Glutamatergic neuron (in vitro differentiated cells): ENCODE measurements at regions not wholly inside any gene's neighbourhood (a gene's known extent, or its start where the extent isn't known, plus 50 kb on each side); places are given as distances from the start of the nearest gene placed in this dataset.

Experiments used
- DNase-seq: peaks from one replicate; pipeline ENCODE4 v3.0.0; 2022
- H3K27ac Mint-ChIP-seq: one replicate; pipeline ENCODE4 v1.8.0; 2020; ENCODE audit warnings: mild to moderate bottlenecking, mixed read lengths, inconsistent platforms; ENCODE audit not compliant: unreplicated experiment
- H3K27me3 Mint-ChIP-seq: one replicate; pipeline ENCODE4 v1.8.0; 2020; ENCODE audit warnings: mild to moderate bottlenecking, moderate library complexity, mixed read lengths, inconsistent platforms; ENCODE audit not compliant: unreplicated experiment
- H3K36me3 Mint-ChIP-seq: one replicate; pipeline ENCODE4 v1.8.0; 2020; ENCODE audit warnings: mild to moderate bottlenecking, mixed read lengths, inconsistent platforms; ENCODE audit not compliant: unreplicated experiment
- H3K4me1 Mint-ChIP-seq: one replicate; pipeline ENCODE4 v1.8.0; 2020; ENCODE audit warnings: mild to moderate bottlenecking, low read depth, mixed read lengths, inconsistent platforms; ENCODE audit not compliant: unreplicated experiment
- H3K4me3 Mint-ChIP-seq: one replicate; pipeline ENCODE4 v1.8.0; 2020; ENCODE audit warnings: mild to moderate bottlenecking, mixed read lengths, inconsistent platforms; ENCODE audit not compliant: unreplicated experiment
- H3K9me3 Mint-ChIP-seq: one replicate; pipeline ENCODE4 v1.8.0; 2020; ENCODE audit warnings: mild to moderate bottlenecking, moderate library complexity, mixed read lengths, inconsistent platforms; ENCODE audit not compliant: unreplicated experiment
- TF ChIP-seq, protein P1 (sequence below): fragments of 200-600 bp; sonication (generic); IDR thresholded peaks from one replicate; pipeline ENCODE4 v1.5.0; 2021; ENCODE audit not compliant: partially characterized antibody, unreplicated experiment

GRCh38 chr14:62138593-62138992 lies 376.4 kb downstream of the SNAPC1 start:
- no peak for DNase-seq
- TF ChIP-seq, protein P1, sequence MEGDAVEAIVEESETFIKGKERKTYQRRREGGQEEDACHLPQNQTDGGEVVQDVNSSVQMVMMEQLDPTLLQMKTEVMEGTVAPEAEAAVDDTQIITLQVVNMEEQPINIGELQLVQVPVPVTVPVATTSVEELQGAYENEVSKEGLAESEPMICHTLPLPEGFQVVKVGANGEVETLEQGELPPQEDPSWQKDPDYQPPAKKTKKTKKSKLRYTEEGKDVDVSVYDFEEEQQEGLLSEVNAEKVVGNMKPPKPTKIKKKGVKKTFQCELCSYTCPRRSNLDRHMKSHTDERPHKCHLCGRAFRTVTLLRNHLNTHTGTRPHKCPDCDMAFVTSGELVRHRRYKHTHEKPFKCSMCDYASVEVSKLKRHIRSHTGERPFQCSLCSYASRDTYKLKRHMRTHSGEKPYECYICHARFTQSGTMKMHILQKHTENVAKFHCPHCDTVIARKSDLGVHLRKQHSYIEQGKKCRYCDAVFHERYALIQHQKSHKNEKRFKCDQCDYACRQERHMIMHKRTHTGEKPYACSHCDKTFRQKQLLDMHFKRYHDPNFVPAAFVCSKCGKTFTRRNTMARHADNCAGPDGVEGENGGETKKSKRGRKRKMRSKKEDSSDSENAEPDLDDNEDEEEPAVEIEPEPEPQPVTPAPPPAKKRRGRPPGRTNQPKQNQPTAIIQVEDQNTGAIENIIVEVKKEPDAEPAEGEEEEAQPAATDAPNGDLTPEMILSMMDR: no peak
- peaks cover 2% of the 10 kb centered on the region for H3K4me1 Mint-ChIP-seq
- no peak overlapping the region for H3K27ac Mint-ChIP-seq
- H3K36me3 Mint-ChIP-seq: no peaks in the 10 kb centered on the region
- no peaks in the 10 kb centered on the region for H3K27me3 Mint-ChIP-seq
- no peaks in the 10 kb centered on the region for H3K9me3 Mint-ChIP-seq
- no peak overlapping the region for H3K4me3 Mint-ChIP-seq

GRCh38 chr14:62141139-62141538 lies 378.9 kb downstream of the SNAPC1 start:
- no peaks in the 10 kb centered on the region for H3K36me3 Mint-ChIP-seq
- DNase-seq: no peak
- no peaks in the 10 kb centered on the region for H3K27me3 Mint-ChIP-seq
- no peaks in the 10 kb centered on the region for H3K9me3 Mint-ChIP-seq
- no peak overlapping the region for H3K4me3 Mint-ChIP-seq
- H3K4me1 Mint-ChIP-seq: peaks cover 2% of the 10 kb centered on the region
- TF ChIP-seq, protein P1: no peak
- H3K27ac Mint-ChIP-seq: no peak overlapping the region

DNA sequence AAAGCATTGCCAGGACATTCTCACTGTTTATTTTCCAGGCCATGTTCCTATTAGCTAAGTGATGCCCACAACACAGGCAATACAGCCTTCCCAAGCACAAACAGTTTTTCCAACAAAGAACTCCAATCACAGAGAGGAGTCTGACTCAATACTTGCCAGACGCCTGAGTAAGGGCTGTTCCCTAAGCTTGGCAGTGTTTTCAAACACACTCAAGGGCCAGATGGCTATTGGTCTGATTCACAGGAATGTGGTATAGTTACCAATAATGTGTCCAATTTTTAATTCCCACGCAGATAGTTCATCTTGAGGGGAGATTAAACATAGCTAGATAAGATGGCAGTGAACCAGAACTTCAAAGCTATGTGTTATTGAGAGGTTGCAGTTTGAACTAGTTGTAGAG lies 381.0 kb downstream of the SNAPC1 start:
- Mint-ChIP-seq H3K9me3 (peaks cover 3% of the 10 kb centered on the region), H3K27me3 (no peaks in the 10 kb centered on the region), H3K27ac (no peak overlapping the region), H3K4me3 (no peak overlapping the region), H3K36me3 (peaks cover 7% of the 10 kb centered on the region), H3K4me1 (peaks cover 2% of the 10 kb centered on the region)
- no peak for DNase-seq
- TF ChIP-seq, protein P1: no peak

- DNase-seq: no peak
- peaks cover 2% of the 10 kb centered on the region for H3K4me1 Mint-ChIP-seq
- TF ChIP-seq, protein P1: no peak
These were observed 382.6 kb downstream of the SNAPC1 start for GRCh38 chr14:62144863-62145262.

GRCh38 chr14:62146030-62146429 lies 383.8 kb downstream of the SNAPC1 start:
- Mint-ChIP-seq H3K36me3 (peaks cover 7% of the 10 kb centered on the region), H3K27ac (no peak overlapping the region), H3K4me1 (peaks cover 2% of the 10 kb centered on the region), H3K9me3 (peaks cover 3% of the 10 kb centered on the region), H3K27me3 (no peaks in the 10 kb centered on the region), H3K4me3 (no peak overlapping the region)
- DNase-seq: no peak
- TF ChIP-seq, protein P1: no peak

More at GRCh38 chr14:62144863-62145262, 382.6 kb downstream of the SNAPC1 start:
- Mint-ChIP-seq H3K4me3 (no peak overlapping the region), H3K27ac (no peak overlapping the region), H3K9me3 (peaks cover 3% of the 10 kb centered on the region), H3K36me3 (peaks cover 7% of the 10 kb centered on the region), H3K27me3 (no peaks in the 10 kb centered on the region)
